ENCODE measurements at regions not wholly inside any gene's neighbourhood (a gene's known extent, or its start where the extent isn't known, plus 50 kb on each side); places are given as distances from the start of the nearest gene placed in this dataset.
"Not testable (repeated sequence)": the region's sequence is repeated elsewhere in the genome, so short reads cannot be mapped to it uniquely, and the experiment has no call there.

GRCh38 chr4:115178687-115179086 lies 65.3 kb upstream of the NDST4 start:
- TF ChIP-seq TAF1 (IDR thresholded peaks at IDR 0.05; ENCODE audit: borderline replicate concordance, low read depth, low read length); POLR2A (IDR thresholded peaks at IDR 0.05; ENCODE audit: low read depth, low read length): not testable (repeated sequence)
